Osteocyte (in vitro differentiated cells): ENCODE measurements at regions not wholly inside any gene's neighbourhood (a gene's known extent, or its start where the extent isn't known, plus 50 kb on each side); places are given as distances from the start of the nearest gene placed in this dataset.

Source experiments
- DNase-seq: peaks from one replicate; pipeline ENCODE4 v3.0.0; 2021; ENCODE audit warnings: mixed read lengths; ENCODE audit not compliant: unreplicated experiment; ENCODE audit errors: extremely low spot score
- H3K27ac Mint-ChIP-seq: one replicate; pipeline ENCODE4 v1.8.0; 2021; ENCODE audit warnings: mild to moderate bottlenecking, mixed read lengths; ENCODE audit not compliant: unreplicated experiment
- H3K27me3 Mint-ChIP-seq: one replicate; pipeline ENCODE4 v1.8.0; 2021; ENCODE audit warnings: mixed read lengths; ENCODE audit not compliant: unreplicated experiment
- H3K36me3 Mint-ChIP-seq: one replicate; pipeline ENCODE4 v1.8.0; 2021; ENCODE audit warnings: mixed read lengths; ENCODE audit not compliant: unreplicated experiment
- H3K4me1 Mint-ChIP-seq: one replicate; pipeline ENCODE4 v1.8.0; 2021; ENCODE audit warnings: mixed read lengths; ENCODE audit not compliant: unreplicated experiment
- H3K4me3 Mint-ChIP-seq: one replicate; pipeline ENCODE4 v1.8.0; 2021; ENCODE audit warnings: mild to moderate bottlenecking, moderate library complexity, mixed read lengths; ENCODE audit not compliant: unreplicated experiment
- H3K9me3 Mint-ChIP-seq: one replicate; pipeline ENCODE4 v1.8.0; 2021; ENCODE audit warnings: mixed read lengths; ENCODE audit not compliant: unreplicated experiment
- TF ChIP-seq, protein P1 (sequence below): fragments of 200-600 bp; sonication (generic); IDR thresholded peaks from 2 replicates; pipeline ENCODE4 v1.5.0; 2021; ENCODE audit warnings: antibody characterized with exemption, mild to moderate bottlenecking, moderate library complexity

DNA sequence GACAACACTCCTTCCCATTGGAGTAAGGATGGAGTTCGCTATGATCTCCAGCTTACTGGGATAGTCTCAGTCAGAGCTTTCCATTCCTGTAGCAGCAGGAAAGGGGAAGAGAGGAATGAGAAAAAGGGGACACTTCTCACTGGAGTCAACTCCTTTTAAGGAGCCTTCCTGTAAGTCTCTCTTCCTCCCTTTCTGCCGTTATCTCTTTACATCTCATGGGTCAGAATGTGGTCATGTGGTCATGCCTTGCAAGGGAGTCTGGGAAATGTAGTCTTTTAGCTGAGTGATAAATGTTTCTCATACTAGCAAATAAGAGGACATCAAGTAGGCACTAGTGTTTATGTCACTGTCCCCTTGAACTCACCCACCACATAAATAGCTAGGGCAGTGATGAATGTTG lies 227.3 kb downstream of the HAPSTR1 start:
- DNase-seq, result no peak
- TF ChIP-seq, protein P1, sequence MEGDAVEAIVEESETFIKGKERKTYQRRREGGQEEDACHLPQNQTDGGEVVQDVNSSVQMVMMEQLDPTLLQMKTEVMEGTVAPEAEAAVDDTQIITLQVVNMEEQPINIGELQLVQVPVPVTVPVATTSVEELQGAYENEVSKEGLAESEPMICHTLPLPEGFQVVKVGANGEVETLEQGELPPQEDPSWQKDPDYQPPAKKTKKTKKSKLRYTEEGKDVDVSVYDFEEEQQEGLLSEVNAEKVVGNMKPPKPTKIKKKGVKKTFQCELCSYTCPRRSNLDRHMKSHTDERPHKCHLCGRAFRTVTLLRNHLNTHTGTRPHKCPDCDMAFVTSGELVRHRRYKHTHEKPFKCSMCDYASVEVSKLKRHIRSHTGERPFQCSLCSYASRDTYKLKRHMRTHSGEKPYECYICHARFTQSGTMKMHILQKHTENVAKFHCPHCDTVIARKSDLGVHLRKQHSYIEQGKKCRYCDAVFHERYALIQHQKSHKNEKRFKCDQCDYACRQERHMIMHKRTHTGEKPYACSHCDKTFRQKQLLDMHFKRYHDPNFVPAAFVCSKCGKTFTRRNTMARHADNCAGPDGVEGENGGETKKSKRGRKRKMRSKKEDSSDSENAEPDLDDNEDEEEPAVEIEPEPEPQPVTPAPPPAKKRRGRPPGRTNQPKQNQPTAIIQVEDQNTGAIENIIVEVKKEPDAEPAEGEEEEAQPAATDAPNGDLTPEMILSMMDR, result no peak
- H3K4me3 Mint-ChIP-seq, result no peak overlapping the region
- H3K9me3 Mint-ChIP-seq, result peaks cover 14% of the 10 kb centered on the region
- H3K27me3 Mint-ChIP-seq, result no peaks in the 10 kb centered on the region
- no peak overlapping the region for H3K27ac Mint-ChIP-seq
- no peaks in the 10 kb centered on the region for H3K4me1 Mint-ChIP-seq
- H3K36me3 Mint-ChIP-seq, result no peaks in the 10 kb centered on the region

DNA sequence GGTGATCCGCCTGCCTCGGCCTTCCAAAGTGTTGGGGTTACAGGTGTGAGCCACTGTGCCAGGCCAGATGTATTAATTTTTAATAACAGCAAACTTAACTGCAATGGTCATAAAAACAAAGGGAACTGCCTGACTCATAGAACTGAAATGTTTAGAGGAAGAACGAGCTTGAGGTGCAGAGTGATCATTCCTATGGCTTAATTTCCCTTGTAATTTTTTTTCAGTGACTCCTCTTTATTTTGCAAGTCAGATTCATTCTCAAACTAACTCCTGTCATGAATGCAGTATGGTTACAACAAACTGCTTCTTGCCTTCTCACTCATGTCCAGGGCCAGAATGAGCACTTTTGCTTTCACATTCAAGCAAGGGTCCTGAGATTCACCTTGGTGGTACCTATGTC lies 231.3 kb downstream of the HAPSTR1 start:
- Mint-ChIP-seq H3K27ac (no peak overlapping the region), H3K4me1 (no peaks in the 10 kb centered on the region), H3K27me3 (no peaks in the 10 kb centered on the region), H3K9me3 (peaks cover 20% of the 10 kb centered on the region), H3K36me3 (no peaks in the 10 kb centered on the region), H3K4me3 (no peak overlapping the region)
- TF ChIP-seq, protein P1, result no peak
- DNase-seq, result no peak

DNA sequence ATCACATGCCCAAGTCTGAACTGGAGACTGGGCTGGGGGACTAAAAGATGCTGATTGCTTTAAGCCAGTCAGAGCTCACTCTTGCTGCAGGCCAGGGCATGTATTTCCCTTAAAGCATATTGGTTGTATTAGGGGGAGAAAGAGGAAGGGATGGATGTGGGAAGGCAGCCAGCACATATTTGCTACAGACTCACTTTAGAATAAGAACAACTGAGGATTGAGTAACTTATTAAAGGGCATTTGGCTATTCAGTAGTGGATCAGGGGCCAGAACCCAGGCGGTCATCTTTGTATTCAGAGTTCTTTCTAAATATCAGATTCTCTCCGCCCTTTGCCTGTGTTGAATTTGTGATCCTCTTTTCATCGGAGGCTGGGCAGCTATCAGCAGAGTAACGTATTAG lies 231.7 kb downstream of the HAPSTR1 start:
- no peaks in the 10 kb centered on the region for H3K27me3 Mint-ChIP-seq
- TF ChIP-seq, protein P1, result no peak
- no peaks in the 10 kb centered on the region for H3K4me1 Mint-ChIP-seq
- H3K36me3 Mint-ChIP-seq, result no peaks in the 10 kb centered on the region
- no peak overlapping the region for H3K4me3 Mint-ChIP-seq
- H3K9me3 Mint-ChIP-seq, result peaks cover 20% of the 10 kb centered on the region
- no peak overlapping the region for H3K27ac Mint-ChIP-seq
- no peak for DNase-seq

DNA sequence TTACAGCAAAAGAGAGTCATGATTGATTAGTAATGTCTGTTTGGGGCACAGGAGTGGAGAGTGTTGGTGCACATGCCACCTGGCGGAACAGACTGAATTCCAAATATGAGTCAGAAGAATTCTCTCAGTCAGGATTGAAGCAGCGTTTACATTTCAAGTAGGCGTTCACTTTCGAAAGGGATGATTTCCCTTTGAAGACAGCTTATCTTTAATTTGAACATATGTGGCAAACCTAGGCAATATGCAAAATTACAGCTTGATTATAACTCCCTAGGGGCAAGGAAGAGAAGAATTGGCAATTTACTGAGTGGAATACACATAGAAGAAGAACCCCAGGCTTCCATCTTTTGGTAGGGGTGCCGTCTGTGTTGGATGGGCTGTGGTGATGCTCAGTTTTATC lies 235.8 kb downstream of the HAPSTR1 start:
- no peak for DNase-seq
- no peaks in the 10 kb centered on the region for H3K4me1 Mint-ChIP-seq
- TF ChIP-seq, protein P1, result no peak
- H3K27me3 Mint-ChIP-seq, result no peaks in the 10 kb centered on the region
- no peaks in the 10 kb centered on the region for H3K36me3 Mint-ChIP-seq
- H3K9me3 Mint-ChIP-seq, result peaks cover 5% of the 10 kb centered on the region
- H3K4me3 Mint-ChIP-seq, result no peak overlapping the region
- no peak overlapping the region for H3K27ac Mint-ChIP-seq

DNA sequence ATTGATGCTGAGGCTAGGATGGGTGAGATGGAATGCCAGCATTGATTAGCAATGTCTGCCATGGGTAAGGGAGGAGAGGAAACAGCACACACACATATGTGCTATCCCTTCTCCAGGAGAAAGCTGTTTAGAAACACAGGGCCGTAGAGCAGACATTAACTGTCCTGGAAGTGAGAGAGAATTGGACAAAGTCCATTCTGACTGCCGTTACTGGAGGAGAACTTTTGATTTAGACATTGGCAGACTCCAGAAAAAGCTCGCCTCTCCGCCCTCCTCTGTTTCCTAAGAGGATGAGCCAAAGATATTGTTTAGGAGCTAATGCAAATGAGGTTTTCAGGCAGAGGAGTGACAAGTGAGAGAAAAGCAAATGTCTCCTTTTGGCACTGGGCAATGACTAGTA lies 237.0 kb downstream of the HAPSTR1 start:
- Mint-ChIP-seq H3K27me3 (no peaks in the 10 kb centered on the region), H3K4me1 (no peaks in the 10 kb centered on the region), H3K36me3 (no peaks in the 10 kb centered on the region), H3K4me3 (no peak overlapping the region), H3K9me3 (peaks cover 5% of the 10 kb centered on the region), H3K27ac (no peak overlapping the region)
- TF ChIP-seq, protein P1, result no peak
- DNase-seq, result no peak
